ENCODE measurements at regions not wholly inside any gene's neighbourhood (a gene's known extent, or its start where the extent isn't known, plus 50 kb on each side); places are given as distances from the start of the nearest gene placed in this dataset.

GRCh38 chr2:104050656-104051242 lies 803.2 kb upstream of the POU3F3 start:
- TF ChIP-seq CTCF (IDR thresholded peaks at IDR 0.05), result no peak
- TF ChIP-seq POLR2AphosphoS5 (IDR thresholded peaks at IDR 0.05), result no peak
